ENCODE measurements at regions not wholly inside any gene's neighbourhood (a gene's known extent, or its start where the extent isn't known, plus 50 kb on each side); places are given as distances from the start of the nearest gene placed in this dataset.

DNA sequence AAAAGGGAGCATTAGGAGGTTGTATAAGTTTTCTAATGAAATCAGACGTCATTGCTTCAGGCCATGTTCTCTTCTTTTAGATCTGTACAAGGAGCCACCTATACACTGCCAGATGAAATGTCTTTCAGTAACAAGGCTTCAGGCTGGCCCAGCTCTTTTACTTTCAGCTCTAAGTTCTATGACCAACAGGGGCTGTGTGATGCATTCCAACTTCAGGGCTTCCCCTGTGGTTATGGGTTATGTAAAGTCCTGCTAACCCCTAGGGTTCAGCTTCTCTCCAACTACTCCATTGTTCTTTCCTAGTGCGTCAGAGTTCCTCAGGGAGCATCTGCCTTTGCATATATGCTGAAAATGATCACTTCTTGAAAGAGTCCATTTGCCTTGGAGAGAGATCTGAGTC lies 79.4 kb upstream of the TTC29 start:
- TF ChIP-seq TP53 (CRISPR knock-in tag; IDR thresholded peaks at IDR 0.05) (no peak), ZNF232 (CRISPR knock-in tag; IDR thresholded peaks at IDR 0.05) (no peak), ATF1 (CRISPR knock-in tag; IDR thresholded peaks at IDR 0.05) (no peak), ZNF671 (CRISPR knock-in tag; IDR thresholded peaks at IDR 0.05) (no peak), PRRX2 (CRISPR knock-in tag; IDR thresholded peaks at IDR 0.05) (no peak), NFE2L1 (CRISPR knock-in tag; IDR thresholded peaks at IDR 0.05) (no peak), HMGA2 (CRISPR knock-in tag; IDR thresholded peaks at IDR 0.05) (no peak), KAT7 (CRISPR knock-in tag; IDR thresholded peaks at IDR 0.05; ENCODE audit: borderline replicate concordance) (no peak), ZNF396 (CRISPR knock-in tag; IDR thresholded peaks at IDR 0.05; ENCODE audit: borderline replicate concordance) (no peak), TEAD4 (CRISPR knock-in tag; IDR thresholded peaks at IDR 0.05) (no peak), IRF2 (CRISPR knock-in tag; IDR thresholded peaks at IDR 0.05; ENCODE audit: borderline replicate concordance, low read depth) (no peak)
- TF ChIP-seq, protein P1, sequence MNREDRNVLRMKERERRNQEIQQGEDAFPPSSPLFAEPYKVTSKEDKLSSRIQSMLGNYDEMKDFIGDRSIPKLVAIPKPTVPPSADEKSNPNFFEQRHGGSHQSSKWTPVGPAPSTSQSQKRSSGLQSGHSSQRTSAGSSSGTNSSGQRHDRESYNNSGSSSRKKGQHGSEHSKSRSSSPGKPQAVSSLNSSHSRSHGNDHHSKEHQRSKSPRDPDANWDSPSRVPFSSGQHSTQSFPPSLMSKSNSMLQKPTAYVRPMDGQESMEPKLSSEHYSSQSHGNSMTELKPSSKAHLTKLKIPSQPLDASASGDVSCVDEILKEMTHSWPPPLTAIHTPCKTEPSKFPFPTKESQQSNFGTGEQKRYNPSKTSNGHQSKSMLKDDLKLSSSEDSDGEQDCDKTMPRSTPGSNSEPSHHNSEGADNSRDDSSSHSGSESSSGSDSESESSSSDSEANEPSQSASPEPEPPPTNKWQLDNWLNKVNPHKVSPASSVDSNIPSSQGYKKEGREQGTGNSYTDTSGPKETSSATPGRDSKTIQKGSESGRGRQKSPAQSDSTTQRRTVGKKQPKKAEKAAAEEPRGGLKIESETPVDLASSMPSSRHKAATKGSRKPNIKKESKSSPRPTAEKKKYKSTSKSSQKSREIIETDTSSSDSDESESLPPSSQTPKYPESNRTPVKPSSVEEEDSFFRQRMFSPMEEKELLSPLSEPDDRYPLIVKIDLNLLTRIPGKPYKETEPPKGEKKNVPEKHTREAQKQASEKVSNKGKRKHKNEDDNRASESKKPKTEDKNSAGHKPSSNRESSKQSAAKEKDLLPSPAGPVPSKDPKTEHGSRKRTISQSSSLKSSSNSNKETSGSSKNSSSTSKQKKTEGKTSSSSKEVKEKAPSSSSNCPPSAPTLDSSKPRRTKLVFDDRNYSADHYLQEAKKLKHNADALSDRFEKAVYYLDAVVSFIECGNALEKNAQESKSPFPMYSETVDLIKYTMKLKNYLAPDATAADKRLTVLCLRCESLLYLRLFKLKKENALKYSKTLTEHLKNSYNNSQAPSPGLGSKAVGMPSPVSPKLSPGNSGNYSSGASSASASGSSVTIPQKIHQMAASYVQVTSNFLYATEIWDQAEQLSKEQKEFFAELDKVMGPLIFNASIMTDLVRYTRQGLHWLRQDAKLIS (CRISPR knock-in tag; IDR thresholded peaks at IDR 0.05; ENCODE audit: borderline replicate concordance) = no peak
- TF ChIP-seq, protein P2, sequence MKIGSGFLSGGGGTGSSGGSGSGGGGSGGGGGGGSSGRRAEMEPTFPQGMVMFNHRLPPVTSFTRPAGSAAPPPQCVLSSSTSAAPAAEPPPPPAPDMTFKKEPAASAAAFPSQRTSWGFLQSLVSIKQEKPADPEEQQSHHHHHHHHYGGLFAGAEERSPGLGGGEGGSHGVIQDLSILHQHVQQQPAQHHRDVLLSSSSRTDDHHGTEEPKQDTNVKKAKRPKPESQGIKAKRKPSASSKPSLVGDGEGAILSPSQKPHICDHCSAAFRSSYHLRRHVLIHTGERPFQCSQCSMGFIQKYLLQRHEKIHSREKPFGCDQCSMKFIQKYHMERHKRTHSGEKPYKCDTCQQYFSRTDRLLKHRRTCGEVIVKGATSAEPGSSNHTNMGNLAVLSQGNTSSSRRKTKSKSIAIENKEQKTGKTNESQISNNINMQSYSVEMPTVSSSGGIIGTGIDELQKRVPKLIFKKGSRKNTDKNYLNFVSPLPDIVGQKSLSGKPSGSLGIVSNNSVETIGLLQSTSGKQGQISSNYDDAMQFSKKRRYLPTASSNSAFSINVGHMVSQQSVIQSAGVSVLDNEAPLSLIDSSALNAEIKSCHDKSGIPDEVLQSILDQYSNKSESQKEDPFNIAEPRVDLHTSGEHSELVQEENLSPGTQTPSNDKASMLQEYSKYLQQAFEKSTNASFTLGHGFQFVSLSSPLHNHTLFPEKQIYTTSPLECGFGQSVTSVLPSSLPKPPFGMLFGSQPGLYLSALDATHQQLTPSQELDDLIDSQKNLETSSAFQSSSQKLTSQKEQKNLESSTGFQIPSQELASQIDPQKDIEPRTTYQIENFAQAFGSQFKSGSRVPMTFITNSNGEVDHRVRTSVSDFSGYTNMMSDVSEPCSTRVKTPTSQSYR (CRISPR knock-in tag; IDR thresholded peaks at IDR 0.05) = no peak
- TF ChIP-seq, protein P3, sequence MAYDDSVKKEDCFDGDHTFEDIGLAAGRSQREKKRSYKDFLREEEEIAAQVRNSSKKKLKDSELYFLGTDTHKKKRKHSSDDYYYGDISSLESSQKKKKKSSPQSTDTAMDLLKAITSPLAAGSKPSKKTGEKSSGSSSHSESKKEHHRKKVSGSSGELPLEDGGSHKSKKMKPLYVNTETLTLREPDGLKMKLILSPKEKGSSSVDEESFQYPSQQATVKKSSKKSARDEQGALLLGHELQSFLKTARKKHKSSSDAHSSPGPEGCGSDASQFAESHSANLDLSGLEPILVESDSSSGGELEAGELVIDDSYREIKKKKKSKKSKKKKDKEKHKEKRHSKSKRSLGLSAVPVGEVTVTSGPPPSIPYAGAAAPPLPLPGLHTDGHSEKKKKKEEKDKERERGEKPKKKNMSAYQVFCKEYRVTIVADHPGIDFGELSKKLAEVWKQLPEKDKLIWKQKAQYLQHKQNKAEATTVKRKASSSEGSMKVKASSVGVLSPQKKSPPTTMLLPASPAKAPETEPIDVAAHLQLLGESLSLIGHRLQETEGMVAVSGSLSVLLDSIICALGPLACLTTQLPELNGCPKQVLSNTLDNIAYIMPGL (CRISPR knock-in tag; IDR thresholded peaks at IDR 0.05) = no peak
- TF ChIP-seq, protein P4, sequence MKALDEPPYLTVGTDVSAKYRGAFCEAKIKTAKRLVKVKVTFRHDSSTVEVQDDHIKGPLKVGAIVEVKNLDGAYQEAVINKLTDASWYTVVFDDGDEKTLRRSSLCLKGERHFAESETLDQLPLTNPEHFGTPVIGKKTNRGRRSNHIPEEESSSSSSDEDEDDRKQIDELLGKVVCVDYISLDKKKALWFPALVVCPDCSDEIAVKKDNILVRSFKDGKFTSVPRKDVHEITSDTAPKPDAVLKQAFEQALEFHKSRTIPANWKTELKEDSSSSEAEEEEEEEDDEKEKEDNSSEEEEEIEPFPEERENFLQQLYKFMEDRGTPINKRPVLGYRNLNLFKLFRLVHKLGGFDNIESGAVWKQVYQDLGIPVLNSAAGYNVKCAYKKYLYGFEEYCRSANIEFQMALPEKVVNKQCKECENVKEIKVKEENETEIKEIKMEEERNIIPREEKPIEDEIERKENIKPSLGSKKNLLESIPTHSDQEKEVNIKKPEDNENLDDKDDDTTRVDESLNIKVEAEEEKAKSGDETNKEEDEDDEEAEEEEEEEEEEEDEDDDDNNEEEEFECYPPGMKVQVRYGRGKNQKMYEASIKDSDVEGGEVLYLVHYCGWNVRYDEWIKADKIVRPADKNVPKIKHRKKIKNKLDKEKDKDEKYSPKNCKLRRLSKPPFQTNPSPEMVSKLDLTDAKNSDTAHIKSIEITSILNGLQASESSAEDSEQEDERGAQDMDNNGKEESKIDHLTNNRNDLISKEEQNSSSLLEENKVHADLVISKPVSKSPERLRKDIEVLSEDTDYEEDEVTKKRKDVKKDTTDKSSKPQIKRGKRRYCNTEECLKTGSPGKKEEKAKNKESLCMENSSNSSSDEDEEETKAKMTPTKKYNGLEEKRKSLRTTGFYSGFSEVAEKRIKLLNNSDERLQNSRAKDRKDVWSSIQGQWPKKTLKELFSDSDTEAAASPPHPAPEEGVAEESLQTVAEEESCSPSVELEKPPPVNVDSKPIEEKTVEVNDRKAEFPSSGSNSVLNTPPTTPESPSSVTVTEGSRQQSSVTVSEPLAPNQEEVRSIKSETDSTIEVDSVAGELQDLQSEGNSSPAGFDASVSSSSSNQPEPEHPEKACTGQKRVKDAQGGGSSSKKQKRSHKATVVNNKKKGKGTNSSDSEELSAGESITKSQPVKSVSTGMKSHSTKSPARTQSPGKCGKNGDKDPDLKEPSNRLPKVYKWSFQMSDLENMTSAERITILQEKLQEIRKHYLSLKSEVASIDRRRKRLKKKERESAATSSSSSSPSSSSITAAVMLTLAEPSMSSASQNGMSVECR (CRISPR knock-in tag; IDR thresholded peaks at IDR 0.05; ENCODE audit: borderline replicate concordance) = no peak
- no peak for DNase-seq (ENCODE audit: low spot score)
- H3K27me3 Mint-ChIP-seq (ENCODE audit: low read depth) = no peaks in the 10 kb centered on the region
- H3K4me3 Mint-ChIP-seq = no peak overlapping the region
- ChIA-PET POLR2A (no interaction called here), CTCF (interaction anchor here (0.8 to 1.9 kb wide), 2 partner anchors 10 to 72 kb away, joined by 3 to 14 read pairs; no protein-coding TSS in a partner anchor)
- peak; percentile 74 for ATAC-seq
- H3K4me1 Mint-ChIP-seq = no peaks in the 10 kb centered on the region; the same call in 1 of the 2 replicates
- no peaks in the 10 kb centered on the region for H3K36me3 Mint-ChIP-seq
- peaks cover 8% of the 10 kb centered on the region for H3K9me3 Mint-ChIP-seq
- no peak overlapping the region for H3K27ac Mint-ChIP-seq

Data from WTC11 (cell line).